ENCODE measurements at regions not wholly inside any gene's neighbourhood (a gene's known extent, or its start where the extent isn't known, plus 50 kb on each side); places are given as distances from the start of the nearest gene placed in this dataset.

- DNase-seq = no peak
These were observed 79.0 kb upstream of the ZNF507 start for GRCh38 chr19:32266460-32266859.

GRCh38 chr19:32268381-32268780 lies 77.0 kb upstream of the ZNF507 start:
- DNase-seq = no peak

- DNase-seq = no peak
These were observed 75.6 kb upstream of the ZNF507 start for GRCh38 chr19:32269831-32270230.

GRCh38 chr19:32273483-32273882 lies 71.9 kb upstream of the ZNF507 start:
- no peak for DNase-seq

- DNase-seq = peak; percentile 16
These were observed 58.3 kb upstream of the ZNF507 start for GRCh38 chr19:32287086-32287485.

- DNase-seq = no peak
These were observed 57.6 kb upstream of the ZNF507 start for GRCh38 chr19:32287811-32288227.

- no peak for DNase-seq
These were observed 55.7 kb upstream of the ZNF507 start for GRCh38 chr19:32289566-32290210.

GRCh38 chr19:32291876-32292275 lies 53.5 kb upstream of the ZNF507 start:
- DNase-seq = no peak

GRCh38 chr19:32294871-32295438 lies 50.5 kb upstream of the ZNF507 start:
- no peak for DNase-seq
